GM12873 (cell line): ENCODE measurements at regions not wholly inside any gene's neighbourhood (a gene's known extent, or its start where the extent isn't known, plus 50 kb on each side); places are given as distances from the start of the nearest gene placed in this dataset.

Source experiments
- CTCF ChIP-seq: IDR thresholded peaks from 2 replicates; pipeline ENCODE4 v1.5.1; 2012; ENCODE audit warnings: low read depth, mild to moderate bottlenecking, moderate library complexity, low read length, control low read depth; ENCODE audit not compliant: insufficient read depth; ENCODE audit errors: missing control alignments

GRCh38 chr9:90034071-90034470, 429.3 kb downstream of the GADD45G start:
- TF ChIP-seq CTCF, result no peak

- TF ChIP-seq CTCF, result no peak
These were observed 430.7 kb downstream of the GADD45G start for GRCh38 chr9:90035471-90035870.

- no peak for TF ChIP-seq CTCF
These were observed 432.5 kb downstream of the GADD45G start for GRCh38 chr9:90037146-90037797.

DNA sequence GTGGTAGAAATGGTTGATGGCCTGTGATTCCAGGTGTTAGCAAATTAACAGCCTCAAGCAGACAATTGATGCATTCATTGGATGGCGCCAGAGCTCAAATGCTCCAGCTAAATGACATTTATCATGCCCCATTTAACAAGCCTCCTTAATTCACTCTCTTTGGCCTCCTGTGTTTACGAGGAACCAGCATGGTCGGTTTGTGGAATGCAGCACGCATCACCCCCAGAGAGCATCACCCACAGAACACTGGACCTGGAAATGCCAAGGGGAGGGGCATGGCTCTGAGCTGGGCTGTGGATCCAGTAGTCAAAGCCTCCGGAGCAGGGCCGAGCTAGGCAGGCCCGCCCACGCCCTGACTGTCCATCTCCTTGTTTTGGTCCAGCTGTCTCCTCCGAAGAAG, 434.0 kb downstream of the GADD45G start:
- TF ChIP-seq CTCF, result no peak

GRCh38 chr9:90044263-90044662, 439.5 kb downstream of the GADD45G start:
- no peak for TF ChIP-seq CTCF

DNA sequence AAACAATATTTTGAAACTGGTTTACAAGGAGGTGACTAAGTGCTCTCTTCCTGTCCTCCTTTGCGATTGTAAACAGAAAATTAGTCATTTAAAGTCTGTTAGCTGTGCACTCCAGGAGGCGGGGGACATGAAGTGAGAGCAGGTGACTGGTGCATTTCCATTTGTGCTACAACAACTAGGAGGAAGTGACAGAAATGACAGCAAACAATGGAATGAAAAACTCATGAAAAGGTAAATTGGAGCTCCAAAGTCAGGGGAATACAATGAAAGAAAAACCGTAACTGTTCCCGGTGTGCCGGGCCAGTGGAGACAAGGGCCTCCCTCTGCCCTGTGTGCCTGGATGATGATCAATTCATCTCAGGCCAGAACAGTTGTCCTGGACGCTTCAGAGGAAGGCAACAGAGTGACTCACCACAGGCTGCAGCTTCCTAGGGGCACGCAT, 439.9 kb downstream of the GADD45G start:
- TF ChIP-seq CTCF, result no peak

GRCh38 chr9:90046317-90046861, 441.6 kb downstream of the GADD45G start:
- no peak for TF ChIP-seq CTCF
